IPS-20b (cell line): ENCODE measurements at regions not wholly inside any gene's neighbourhood (a gene's known extent, or its start where the extent isn't known, plus 50 kb on each side); places are given as distances from the start of the nearest gene placed in this dataset.

Experiments
- H3K27ac ChIP-seq: one replicate; pipeline ENCODE4 v1.5.1; 2013; ENCODE audit warnings: low read length
- H3K27me3 ChIP-seq: 2 replicates; pipeline ENCODE4 v1.6.1; 2013; ENCODE audit warnings: mild to moderate bottlenecking, low read length, inconsistent platforms; ENCODE audit not compliant: insufficient read depth
- H3K36me3 ChIP-seq: 2 replicates; pipeline ENCODE4 v1.6.1; 2013; ENCODE audit warnings: low read depth, mild to moderate bottlenecking, inconsistent platforms, low read length, moderate library complexity; ENCODE audit not compliant: insufficient read depth
- H3K4me1 ChIP-seq: 2 replicates; pipeline ENCODE4 v1.6.1; 2013; ENCODE audit warnings: mild to moderate bottlenecking, control low read depth, inconsistent platforms, low read length, moderate library complexity; ENCODE audit not compliant: insufficient read depth
- H3K4me3 ChIP-seq: 2 replicates; pipeline ENCODE4 v1.5.1; 2013; ENCODE audit warnings: mild to moderate bottlenecking, low read length, inconsistent platforms
- H3K9ac ChIP-seq: 2 replicates; pipeline ENCODE4 v1.6.1; 2013; ENCODE audit warnings: low read depth, mild to moderate bottlenecking, inconsistent platforms, low read length, moderate library complexity
- H3K9me3 ChIP-seq: 2 replicates; pipeline ENCODE4 v1.6.1; 2013; ENCODE audit warnings: mild to moderate bottlenecking, low read depth, low read length, inconsistent platforms; ENCODE audit not compliant: insufficient read depth

GRCh38 chr9:126128494-126129142 lies 198.0 kb upstream of the MVB12B start:
- H3K27ac ChIP-seq, result no peak overlapping the region
- H3K4me3 ChIP-seq, result no peak overlapping the region
- no peaks in the 10 kb centered on the region for H3K36me3 ChIP-seq
- H3K4me1 ChIP-seq, result no peaks in the 10 kb centered on the region
- no peaks in the 10 kb centered on the region; the same call in 1 of the 2 replicates for H3K27me3 ChIP-seq
- H3K9ac ChIP-seq, result no peak overlapping the region
- peaks cover 5% of the 10 kb centered on the region; the same call in 1 of the 2 replicates for H3K9me3 ChIP-seq

- H3K4me3 ChIP-seq, result no peak overlapping the region
- H3K36me3 ChIP-seq, result no peaks in the 10 kb centered on the region
- peaks cover 5% of the 10 kb centered on the region; the same call in 1 of the 2 replicates for H3K9me3 ChIP-seq
- H3K9ac ChIP-seq, result no peak overlapping the region
- no peak overlapping the region for H3K27ac ChIP-seq
- no peaks in the 10 kb centered on the region; the same call in 1 of the 2 replicates for H3K27me3 ChIP-seq
- no peaks in the 10 kb centered on the region for H3K4me1 ChIP-seq
These were observed 195.3 kb upstream of the MVB12B start for GRCh38 chr9:126131066-126132010.

DNA sequence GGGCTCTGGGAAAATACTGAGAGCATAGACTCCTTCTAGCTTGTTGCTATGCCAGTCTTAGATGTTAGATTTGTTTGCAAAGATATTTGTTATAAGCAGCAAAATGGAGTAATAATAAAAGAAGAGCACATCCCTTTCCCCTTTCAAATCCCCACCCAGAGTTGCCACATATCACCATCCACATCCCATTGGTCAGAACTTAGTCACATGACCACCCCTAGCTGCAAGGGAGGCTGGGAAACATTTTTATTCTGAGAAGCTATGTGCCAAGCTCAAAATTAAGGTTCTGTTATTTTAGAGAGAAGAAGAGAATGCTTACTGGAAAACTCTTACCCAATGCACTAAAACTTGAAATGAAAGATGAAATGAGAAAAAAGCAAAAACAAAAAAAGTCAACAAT lies 193.9 kb upstream of the MVB12B start:
- H3K4me1 ChIP-seq, result no peaks in the 10 kb centered on the region
- no peak overlapping the region for H3K27ac ChIP-seq
- H3K36me3 ChIP-seq, result no peaks in the 10 kb centered on the region
- H3K4me3 ChIP-seq, result no peak overlapping the region
- no peaks in the 10 kb centered on the region; the same call in 1 of the 2 replicates for H3K27me3 ChIP-seq
- peaks cover 10% of the 10 kb centered on the region for H3K9me3 ChIP-seq
- no peak overlapping the region for H3K9ac ChIP-seq

DNA sequence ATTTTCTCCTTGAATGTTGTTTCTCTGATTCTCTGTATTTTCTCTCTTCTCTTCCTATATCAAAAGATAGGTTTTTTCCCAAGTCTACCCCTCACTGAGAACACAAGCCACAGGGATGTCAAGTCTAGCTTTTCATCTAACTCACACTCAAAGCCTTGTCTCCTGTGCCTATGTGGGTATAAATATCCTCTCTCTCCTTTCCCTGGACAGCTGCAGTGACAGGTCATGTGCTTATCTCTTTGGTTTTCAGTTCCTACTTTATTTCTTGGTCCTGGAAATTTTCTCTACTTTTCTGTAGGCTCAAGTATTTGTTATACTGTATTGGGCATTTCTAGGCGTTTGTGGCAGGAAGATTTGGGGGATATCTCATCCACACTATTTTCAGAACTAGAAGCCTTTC lies 182.4 kb upstream of the MVB12B start:
- no peaks in the 10 kb centered on the region for H3K4me1 ChIP-seq
- H3K36me3 ChIP-seq, result no peaks in the 10 kb centered on the region
- no peak overlapping the region for H3K9ac ChIP-seq
- H3K27me3 ChIP-seq, result peaks cover 50% of the 10 kb centered on the region
- H3K9me3 ChIP-seq, result no peaks in the 10 kb centered on the region; the same call in 1 of the 2 replicates
- no peak overlapping the region for H3K27ac ChIP-seq
- no peak overlapping the region for H3K4me3 ChIP-seq

DNA sequence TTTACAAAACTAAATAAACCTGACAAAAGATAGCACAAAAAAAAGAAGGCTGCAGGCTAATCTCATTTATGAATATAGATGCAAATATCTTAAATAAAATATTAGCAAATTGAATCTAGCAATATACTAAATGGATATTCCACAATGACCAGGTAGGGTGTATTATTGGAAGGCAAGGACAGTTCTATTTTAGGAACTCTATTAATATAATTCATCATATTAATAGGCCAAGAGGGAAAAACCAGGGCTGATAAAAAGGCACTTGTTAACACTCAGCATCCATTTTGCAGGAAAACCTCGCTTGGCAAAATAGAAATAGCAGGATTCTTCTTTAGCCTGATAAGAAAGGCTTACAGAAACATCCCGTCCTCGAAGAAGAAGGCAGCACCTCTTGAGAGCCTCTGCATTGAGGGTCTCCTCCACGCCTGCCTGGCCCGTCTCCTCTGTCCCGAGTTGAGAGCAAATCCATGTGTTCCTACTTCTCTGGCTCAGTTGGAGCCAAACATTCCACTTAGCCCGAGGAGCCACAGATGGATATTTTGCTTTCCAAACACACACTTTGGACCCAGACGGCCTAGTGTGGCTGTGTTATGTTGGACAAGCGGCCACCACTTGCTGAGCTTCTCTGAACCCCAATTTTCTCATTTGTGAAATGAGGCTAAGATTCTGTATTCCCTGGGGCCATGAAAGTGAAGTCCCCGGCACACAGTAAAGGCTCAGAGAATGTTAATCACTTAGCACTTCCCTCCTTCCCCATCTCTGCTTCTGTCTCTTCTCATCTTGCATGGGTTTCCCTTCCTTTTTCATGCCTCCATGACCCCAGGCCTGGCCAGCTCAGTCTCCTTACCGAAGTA lies 181.8 kb upstream of the MVB12B start:
- H3K27me3 ChIP-seq, result peaks cover 50% of the 10 kb centered on the region
- no peak overlapping the region for H3K27ac ChIP-seq
- no peaks in the 10 kb centered on the region; the same call in 1 of the 2 replicates for H3K9me3 ChIP-seq
- no peaks in the 10 kb centered on the region for H3K4me1 ChIP-seq
- no peaks in the 10 kb centered on the region for H3K36me3 ChIP-seq
- H3K9ac ChIP-seq, result no peak overlapping the region
- H3K4me3 ChIP-seq, result no peak overlapping the region

DNA sequence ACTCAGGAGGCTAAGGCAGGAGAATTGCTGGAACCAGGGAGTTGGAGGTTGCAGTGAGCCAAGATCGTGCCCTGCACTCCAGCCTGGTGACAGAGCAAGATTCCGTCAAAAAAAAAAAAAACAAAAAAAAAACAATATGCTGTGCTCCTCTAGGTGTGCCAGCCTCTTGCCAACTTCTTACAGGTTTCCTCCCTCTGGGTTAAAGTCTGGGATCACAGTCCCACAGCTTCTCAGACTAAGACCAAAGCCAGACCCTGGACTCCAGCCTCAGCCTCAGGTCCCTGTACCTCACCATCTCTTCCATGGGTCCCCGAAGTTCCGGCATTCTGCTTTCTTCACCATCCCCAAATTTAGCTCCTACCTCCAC lies 180.8 kb upstream of the MVB12B start:
- Histone ChIP-seq H3K27ac (no peak overlapping the region), H3K4me1 (no peaks in the 10 kb centered on the region), H3K36me3 (no peaks in the 10 kb centered on the region), H3K9ac (no peak overlapping the region), H3K27me3 (peaks cover 50% of the 10 kb centered on the region), H3K9me3 (no peaks in the 10 kb centered on the region; the same call in 1 of the 2 replicates), H3K4me3 (no peak overlapping the region; the same call in 1 of the 2 replicates)

GRCh38 chr9:126146254-126147145 lies 180.1 kb upstream of the MVB12B start:
- Histone ChIP-seq H3K9me3 (no peaks in the 10 kb centered on the region), H3K27ac (no peak overlapping the region), H3K36me3 (no peaks in the 10 kb centered on the region), H3K4me3 (peak overlapping the region; percentile 2; the same call in 1 of the 2 replicates), H3K27me3 (peaks cover 50% of the 10 kb centered on the region), H3K4me1 (no peaks in the 10 kb centered on the region), H3K9ac (no peak overlapping the region)

DNA sequence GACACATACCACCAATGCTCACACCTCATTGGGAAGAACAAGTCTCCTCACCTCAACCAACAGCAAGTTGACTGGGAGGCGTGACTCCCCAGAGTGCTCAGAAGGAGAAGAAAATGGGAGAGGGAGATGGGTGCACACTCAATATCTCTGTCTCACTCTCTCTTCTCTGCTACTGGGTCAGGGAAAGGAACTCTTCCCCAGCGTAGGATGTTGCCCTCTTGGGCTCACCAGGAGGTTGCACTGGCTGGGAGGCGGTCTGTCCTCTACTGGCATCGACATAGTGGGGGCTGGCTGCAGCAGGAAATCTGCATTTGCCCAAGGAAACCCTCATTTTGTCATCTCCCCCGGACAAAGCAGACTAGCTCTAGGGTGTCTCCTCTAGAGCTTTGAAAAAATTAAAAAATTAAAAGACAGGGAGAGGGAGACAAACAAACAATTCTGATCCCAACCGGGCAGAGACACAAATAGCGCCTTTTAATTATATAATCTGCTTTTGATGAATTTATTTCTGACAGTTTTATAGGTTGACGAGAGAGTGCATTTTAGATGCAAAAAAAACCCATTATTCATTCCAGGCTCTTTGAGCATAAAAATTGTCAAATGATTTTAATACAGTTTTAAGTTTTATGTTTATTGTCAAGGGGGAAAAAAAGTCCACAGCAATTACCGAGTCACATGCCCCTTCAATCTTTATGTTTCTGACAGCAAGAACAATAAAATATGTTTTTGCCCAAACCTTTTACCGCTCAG lies 179.3 kb upstream of the MVB12B start:
- H3K9ac ChIP-seq, result no peak overlapping the region
- no peak overlapping the region for H3K27ac ChIP-seq
- H3K27me3 ChIP-seq, result peaks cover 50% of the 10 kb centered on the region
- no peak overlapping the region for H3K4me3 ChIP-seq
- H3K9me3 ChIP-seq, result no peaks in the 10 kb centered on the region
- no peaks in the 10 kb centered on the region for H3K36me3 ChIP-seq
- H3K4me1 ChIP-seq, result no peaks in the 10 kb centered on the region

- no peak overlapping the region for H3K9ac ChIP-seq
- H3K27ac ChIP-seq, result no peak overlapping the region
- H3K4me3 ChIP-seq, result no peak overlapping the region
- no peaks in the 10 kb centered on the region for H3K9me3 ChIP-seq
- H3K4me1 ChIP-seq, result no peaks in the 10 kb centered on the region
- H3K27me3 ChIP-seq, result peaks cover 50% of the 10 kb centered on the region
- H3K36me3 ChIP-seq, result no peaks in the 10 kb centered on the region
These were observed 178.4 kb upstream of the MVB12B start for GRCh38 chr9:126147936-126148870.
